ENCODE measurements at regions not wholly inside any gene's neighbourhood (a gene's known extent, or its start where the extent isn't known, plus 50 kb on each side); places are given as distances from the start of the nearest gene placed in this dataset.

DNA sequence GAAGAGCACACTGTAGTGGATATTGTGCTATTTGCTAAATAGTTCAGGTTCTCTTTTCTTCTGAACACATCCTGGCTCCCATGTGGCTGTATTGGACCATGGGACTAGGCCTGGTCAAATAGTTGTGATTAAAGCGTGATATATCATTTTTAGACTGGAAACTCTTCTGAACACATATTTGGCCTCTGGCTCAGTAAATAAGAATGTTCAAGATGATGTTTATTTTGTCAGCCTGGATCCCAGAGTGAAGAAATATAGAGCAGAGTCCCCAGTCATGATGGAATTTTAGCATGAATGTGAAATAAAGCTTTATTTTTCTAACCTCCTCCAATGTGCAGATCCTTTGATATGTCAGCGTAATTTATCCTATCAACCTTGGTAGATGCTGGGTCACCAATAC lies 542.6 kb downstream of the ADGRL2 start:
- no TSS peak for BruUV-seq (replicated peaks)
- WGBS, 2 experiments (ENCODE audit: extremely low coverage in 2 of 2, insufficient read length in 1 of 2), result no CpG with 5 or more reads among the region's 2 CpGs
- no peak overlapping the region for H3K4ac ChIP-seq (ENCODE audit: low read depth, low read length)
- no peaks in the 10 kb centered on the region for H4K20me1 ChIP-seq (ENCODE audit: insufficient read depth, low read length)
- no peaks in the 10 kb centered on the region for H3K4me1 ChIP-seq (ENCODE audit: control insufficient read depth, insufficient read depth, low read length)
- H3K18ac ChIP-seq (ENCODE audit: low read depth, low read length), result no peak overlapping the region
- no peak overlapping the region for H2BK120ac ChIP-seq (ENCODE audit: low read depth, low read length)
- H2AK5ac ChIP-seq (ENCODE audit: low read depth, low read length), result no peak overlapping the region
- H3K4me2 ChIP-seq (ENCODE audit: low read depth, low read length), result no peak overlapping the region
- no peak; the same call in 1 of the 2 replicates for ATAC-seq (ENCODE audit: low read depth)
- no peak overlapping the region for H2BK5ac ChIP-seq (ENCODE audit: low read depth, low read length, poor library complexity, severe bottlenecking)
- H2BK15ac ChIP-seq (ENCODE audit: low read depth, low read length), result no peak overlapping the region
- POLR2A ChIA-PET (ENCODE audit: unreplicated experiment), result no interaction called here
- no peak for DNase-seq
- no peaks in the 10 kb centered on the region for H3K79me1 ChIP-seq (ENCODE audit: low read depth in 1 of 2, low read length in 2 of 2)
- H3K9me1 ChIP-seq (ENCODE audit: insufficient read depth, low read length), result no peaks in the 10 kb centered on the region
- H3K27me3 ChIP-seq (ENCODE audit: control insufficient read depth, insufficient read depth, low read length), result no peaks in the 10 kb centered on the region
- no peak overlapping the region for H3K14ac ChIP-seq (replicated peaks; ENCODE audit: low read depth, low read length)
- H3K4me3 ChIP-seq (ENCODE audit: insufficient read depth, low read depth, low read length), result no peak overlapping the region
- H2AK9ac ChIP-seq (replicated peaks; ENCODE audit: low read depth, low read length, poor library complexity), result no peak overlapping the region
- no peak overlapping the region for H2BK20ac ChIP-seq (ENCODE audit: low read depth, low read length)
- intact Hi-C loops (cut with micrococcal nuclease), result no loop called here
- H4K8ac ChIP-seq (ENCODE audit: low read depth in 2 of 2, low read length in 2 of 2), result no peak overlapping the region
- peaks cover 2% of the 10 kb centered on the region; the same call in 1 of the 2 replicates for H3K9me3 ChIP-seq (ENCODE audit: control insufficient read depth, insufficient read depth, low read length)
- H4K91ac ChIP-seq (ENCODE audit: insufficient read depth, low read depth, low read length), result no peak overlapping the region
- TF ChIP-seq RCOR1 (IDR thresholded peaks at IDR 0.05; ENCODE audit: insufficient replicate concordance, low read length), result no peak
- TF ChIP-seq FOS (IDR thresholded peaks at IDR 0.05; ENCODE audit: low read depth, low read length), result no peak
- in situ Hi-C loops (cut with MboI; ENCODE audit: low sequenced_read_pairs), result no loop called here
- no peak overlapping the region for H2AFZ ChIP-seq (replicated peaks; ENCODE audit: low read length, poor library complexity)
- CTCF ChIA-PET, result no interaction called here
- H3K23ac ChIP-seq (ENCODE audit: low read depth, low read length), result no peak overlapping the region
- dilution Hi-C loops (cut with HindIII; ENCODE audit: low sequenced_read_pairs, unreplicated experiment), result no loop called here
- H3K36me3 ChIP-seq (ENCODE audit: control insufficient read depth, insufficient read depth, low read length), result no peaks in the 10 kb centered on the region
- H3K56ac ChIP-seq (ENCODE audit: extremely low read depth, insufficient read depth, low read length), result no peak overlapping the region
- H3K27ac ChIP-seq (ENCODE audit: insufficient read depth, low read length), result no peak overlapping the region
- no peak overlapping the region for H3K9ac ChIP-seq (ENCODE audit: low read depth, low read length)
- no peak overlapping the region for H4K5ac ChIP-seq (ENCODE audit: low read depth, low read length)
